GM21529 (cell line): ENCODE measurements at regions not wholly inside any gene's neighbourhood (a gene's known extent, or its start where the extent isn't known, plus 50 kb on each side); places are given as distances from the start of the nearest gene placed in this dataset.

Experiments used
- ATAC-seq: cut with Tn5 transposase; IDR thresholded peaks from one replicate; pipeline ENCODE4 v1.9.1; 2021; ENCODE audit not compliant: unreplicated experiment

DNA sequence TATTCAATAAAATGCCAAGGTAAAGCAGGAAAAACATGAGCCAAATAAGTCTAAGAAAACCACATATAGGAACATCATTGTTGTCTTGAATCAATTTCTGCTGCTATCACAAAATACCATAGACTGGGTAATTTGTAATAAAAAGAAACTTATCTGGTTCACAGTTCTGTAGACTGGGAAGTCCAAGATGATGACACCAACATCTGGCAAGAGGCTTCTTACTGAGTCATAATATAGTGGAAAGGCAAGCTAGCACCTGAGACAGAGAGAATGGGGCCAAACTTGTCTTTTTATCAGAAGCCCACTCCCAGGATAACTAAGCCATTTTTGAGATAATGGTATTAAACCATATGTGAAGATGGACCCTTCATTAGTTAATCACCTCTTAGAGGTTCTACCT lies 975.9 kb downstream of the FLRT2 start:
- ATAC-seq: no peak

DNA sequence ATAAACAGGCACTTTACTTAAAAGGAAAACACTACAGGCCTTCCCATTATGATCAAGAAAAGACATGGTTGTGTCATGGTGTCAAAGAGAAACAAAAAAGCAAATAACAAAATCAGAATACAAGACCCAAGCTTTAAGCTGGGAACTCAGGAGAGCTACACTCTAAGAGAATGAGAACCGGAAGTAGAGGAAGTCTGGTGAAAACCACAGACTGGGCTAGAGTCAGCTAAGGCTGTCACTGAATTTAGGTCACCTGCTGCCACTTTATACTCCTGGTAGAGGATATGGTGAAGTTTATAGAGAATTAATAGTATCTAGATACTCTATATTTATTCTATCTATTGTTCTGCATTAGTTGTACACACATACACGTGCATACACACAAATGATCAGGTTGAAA lies 971.7 kb downstream of the FLRT2 start:
- ATAC-seq: no peak

DNA sequence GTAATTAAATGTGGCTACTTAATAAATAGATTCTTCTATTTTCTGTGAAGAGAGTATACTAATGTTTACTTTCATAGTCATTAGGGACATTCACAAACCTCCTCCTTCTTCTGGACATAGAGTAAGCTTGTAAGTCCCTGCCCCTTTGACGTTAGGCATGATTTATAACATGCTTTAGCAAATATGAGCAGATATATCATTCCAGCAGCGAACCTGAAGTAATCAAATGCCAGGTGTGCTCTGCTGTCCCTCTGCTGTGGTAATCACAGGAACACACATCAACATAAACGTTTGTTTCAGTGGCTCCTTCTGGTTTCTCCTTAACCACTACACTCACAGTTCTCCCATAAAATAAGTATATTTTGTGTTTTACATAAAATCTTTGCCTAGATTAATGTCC lies 961.8 kb downstream of the FLRT2 start:
- ATAC-seq: no peak

DNA sequence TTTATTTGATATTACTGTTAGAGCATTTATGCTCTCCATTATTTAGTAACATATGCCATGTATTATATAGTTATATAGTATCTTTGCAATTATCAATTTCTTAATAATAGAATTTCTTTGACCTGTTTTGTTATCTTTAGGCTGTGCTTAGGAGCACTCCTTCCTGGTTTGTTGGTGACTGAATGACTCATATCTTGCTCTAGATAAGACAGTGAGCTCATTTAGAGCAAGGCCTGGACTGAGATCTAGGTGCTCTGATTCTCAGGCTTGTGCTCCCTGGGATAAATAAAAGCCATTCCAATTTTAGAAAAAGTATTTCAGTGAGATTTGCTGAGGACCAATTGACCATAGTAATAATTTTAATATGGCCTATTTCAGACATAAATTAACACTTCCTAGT lies 951.2 kb downstream of the FLRT2 start:
- ATAC-seq: no peak

DNA sequence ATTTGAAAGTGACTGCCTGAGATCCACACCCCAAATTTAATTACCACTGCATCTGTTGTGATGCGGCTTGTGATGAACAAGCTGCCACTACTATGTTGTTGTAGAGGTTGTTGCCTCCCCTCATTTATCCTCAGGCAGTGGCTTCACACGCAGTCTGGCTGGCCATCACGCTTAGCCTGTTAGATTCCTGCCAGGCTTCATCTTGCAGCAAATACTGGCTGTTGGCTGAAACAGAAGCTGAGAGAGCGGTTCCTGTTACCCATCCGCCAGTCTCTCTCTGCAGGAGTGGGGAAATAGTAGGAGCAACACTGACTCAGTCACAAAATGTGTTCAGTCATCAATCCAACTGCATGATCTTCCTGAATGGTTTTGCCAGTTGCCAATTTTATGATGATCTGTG lies 934.4 kb downstream of the FLRT2 start:
- no peak for ATAC-seq

DNA sequence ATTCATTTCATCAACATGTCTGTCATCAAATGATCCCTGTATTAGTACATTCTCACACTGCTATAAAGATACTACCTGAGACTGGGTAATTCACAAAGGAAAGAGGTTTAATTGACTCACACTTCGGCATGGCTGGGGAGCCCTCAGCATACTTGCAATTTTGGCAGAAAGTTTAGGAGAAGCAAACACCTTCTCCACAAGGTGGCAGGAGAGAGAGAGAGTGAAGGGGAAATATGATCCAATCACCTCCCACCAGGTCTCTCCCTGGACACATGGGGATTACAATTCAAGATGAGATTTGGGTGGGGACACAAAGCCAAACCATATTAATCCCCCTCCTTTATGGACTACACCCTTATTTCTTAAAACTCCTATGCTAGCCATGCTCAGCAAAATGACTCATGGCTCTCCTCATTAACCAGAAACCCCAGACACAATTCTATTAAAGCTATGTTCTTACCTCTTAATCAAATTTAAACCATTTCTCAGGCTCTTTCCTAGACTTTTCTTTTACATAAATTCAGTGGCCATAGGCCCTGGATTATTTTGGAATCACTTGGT lies 932.3 kb downstream of the FLRT2 start:
- no peak for ATAC-seq

GRCh38 chr14:86457481-86458135 lies 927.7 kb downstream of the FLRT2 start:
- no peak for ATAC-seq

DNA sequence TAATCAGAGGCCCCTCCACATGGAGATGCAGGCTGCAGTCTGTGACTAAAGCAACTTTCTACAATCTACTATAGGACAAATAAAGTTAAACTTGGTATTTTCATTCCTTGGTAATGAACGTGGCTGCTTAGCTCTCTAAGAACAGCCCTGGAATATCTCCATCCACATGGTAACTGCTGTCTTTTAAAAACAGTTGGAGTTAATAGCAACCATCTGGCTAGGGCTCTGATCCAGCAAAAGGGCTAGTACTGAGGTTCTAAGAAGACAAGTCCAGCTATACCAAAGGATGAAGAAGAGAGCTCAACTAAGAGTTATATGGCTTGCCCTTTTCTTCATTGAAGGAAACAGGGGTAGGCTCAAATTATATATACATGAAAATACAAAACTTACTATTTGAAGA lies 920.1 kb downstream of the FLRT2 start:
- no peak for ATAC-seq

GRCh38 chr14:86442135-86442534 lies 912.2 kb downstream of the FLRT2 start:
- no peak for ATAC-seq

- no peak for ATAC-seq
Observed at GRCh38 chr14:86430853-86431252, 900.9 kb downstream of the FLRT2 start.

- ATAC-seq: no peak
Observed at GRCh38 chr14:86423214-86423613, 893.3 kb downstream of the FLRT2 start.

GRCh38 chr14:86420131-86420530 lies 890.2 kb downstream of the FLRT2 start:
- ATAC-seq: no peak

GRCh38 chr14:86414146-86414545 lies 884.2 kb downstream of the FLRT2 start:
- no peak for ATAC-seq

- ATAC-seq: no peak
Observed at GRCh38 chr14:86404989-86405649, 875.2 kb downstream of the FLRT2 start.

- no peak for ATAC-seq
Observed at GRCh38 chr14:86404425-86404824, 874.5 kb downstream of the FLRT2 start.

GRCh38 chr14:86402545-86402944 lies 872.6 kb downstream of the FLRT2 start:
- ATAC-seq: no peak

GRCh38 chr14:86391085-86391484 lies 861.1 kb downstream of the FLRT2 start:
- no peak for ATAC-seq

DNA sequence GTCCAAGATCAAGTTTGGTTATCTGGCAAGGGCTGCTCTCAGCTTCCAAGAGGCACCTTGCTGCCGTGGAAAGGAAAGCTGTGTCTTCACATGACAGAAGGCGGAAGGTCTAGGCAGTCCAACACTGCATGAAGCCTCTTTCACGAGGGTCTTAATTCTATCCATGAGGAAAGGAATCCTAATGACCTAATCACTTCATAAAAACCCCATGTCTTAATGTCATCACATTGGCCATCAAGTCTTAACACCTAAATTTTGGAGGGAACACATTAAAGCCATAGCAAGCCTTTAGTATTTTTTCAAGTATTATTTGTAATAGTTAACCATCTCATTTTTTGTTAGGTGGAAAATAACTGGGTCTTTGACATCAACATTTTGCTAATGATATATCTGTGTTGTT lies 858.3 kb downstream of the FLRT2 start:
- no peak for ATAC-seq

DNA sequence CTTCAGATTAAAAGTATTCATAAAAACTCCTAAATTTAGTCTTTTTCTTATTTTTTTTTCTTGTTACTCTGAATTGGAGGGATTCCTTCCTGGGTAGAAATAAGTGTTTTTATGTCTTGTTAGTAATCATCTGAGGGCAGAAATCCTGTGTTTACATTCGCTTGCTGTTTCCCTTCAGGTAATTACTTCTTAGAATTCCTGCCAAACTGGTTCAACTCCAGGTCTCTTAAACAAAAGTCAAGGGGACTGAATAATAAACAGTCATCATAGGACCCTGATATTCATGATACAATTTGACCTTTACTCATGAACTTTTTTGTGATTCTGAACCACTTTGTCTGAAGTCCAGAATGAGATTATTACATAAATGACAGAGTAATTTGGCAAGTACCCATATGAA lies 843.9 kb downstream of the FLRT2 start:
- no peak for ATAC-seq

- ATAC-seq: no peak
Observed at GRCh38 chr14:86372402-86372801, 842.5 kb downstream of the FLRT2 start.

DNA sequence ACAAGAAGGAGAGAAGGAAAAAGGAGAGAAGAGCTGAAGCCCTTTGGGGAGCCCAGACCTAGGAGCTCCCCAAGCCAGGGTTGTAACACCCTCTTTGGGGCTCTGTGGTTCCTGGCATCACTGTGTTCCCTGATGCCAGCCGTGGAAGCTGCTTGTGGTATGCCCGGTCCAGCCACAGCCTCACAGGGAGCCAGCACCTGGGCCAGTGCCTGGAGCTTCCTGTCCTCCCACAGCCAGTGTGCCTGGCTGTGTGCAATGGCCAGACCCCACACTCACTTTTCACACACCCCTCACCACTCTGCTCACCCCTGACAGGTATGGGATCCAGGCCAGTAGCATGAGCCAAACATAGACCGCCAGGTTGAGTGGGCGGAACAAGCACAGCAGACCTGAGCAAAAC lies 834.7 kb downstream of the FLRT2 start:
- ATAC-seq: no peak

- no peak for ATAC-seq
Observed at GRCh38 chr14:86363576-86363975, 833.6 kb downstream of the FLRT2 start.

DNA sequence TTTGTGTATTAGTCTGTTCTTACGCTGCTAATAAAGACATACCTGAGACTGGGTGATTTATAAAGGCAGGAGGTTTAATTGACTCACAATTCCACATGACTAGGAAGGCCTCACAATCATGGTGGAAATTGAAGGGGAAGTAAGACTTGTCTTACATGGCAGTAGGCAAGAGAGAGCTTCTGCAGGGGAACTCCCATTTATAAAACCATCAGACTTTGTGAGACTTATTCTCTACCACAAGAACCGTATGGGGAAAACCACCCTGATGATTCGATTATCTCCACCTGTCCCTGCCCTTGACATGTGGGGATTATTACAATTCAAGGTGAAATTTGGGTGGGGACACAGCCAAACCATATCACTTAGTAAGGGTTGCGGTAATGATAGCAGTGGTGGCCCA lies 833.1 kb downstream of the FLRT2 start:
- ATAC-seq: no peak
